H1 (cell line): ENCODE measurements at regions not wholly inside any gene's neighbourhood (a gene's known extent, or its start where the extent isn't known, plus 50 kb on each side); places are given as distances from the start of the nearest gene placed in this dataset.
"Not testable (repeated sequence)": the region's sequence is repeated elsewhere in the genome, so short reads cannot be mapped to it uniquely, and the experiment has no call there.

Experiments
- CEBPB ChIP-seq: IDR thresholded peaks from 2 replicates; pipeline ENCODE4 v1.6.1; 2012; ENCODE audit warnings: low read depth, low read length
- EGR1 ChIP-seq: IDR thresholded peaks from 2 replicates; pipeline ENCODE4 v1.6.1; 2011; ENCODE audit warnings: low read depth, low read length, borderline replicate concordance
- JUN ChIP-seq: IDR thresholded peaks from 2 replicates; pipeline ENCODE4 v1.6.1; 2011; ENCODE audit warnings: low read depth, mild to moderate bottlenecking, improper control_type of control experiment, low read length
- NRF1 ChIP-seq: IDR thresholded peaks from 2 replicates; pipeline ENCODE4 v1.6.1; 2011; ENCODE audit warnings: mild to moderate bottlenecking, low read depth, low read length, improper control_type of control experiment
- POLR2A ChIP-seq, 2 experiments: IDR thresholded peaks; 1 replicate in 1 of 2; 2 replicates in 1 of 2; pipeline ENCODE4 v1.6.1; 2011; ENCODE audit warnings: low read depth in 2 of 2, low read length in 2 of 2, mild to moderate bottlenecking in 2 of 2; ENCODE audit errors: control extremely low read depth in 1 of 2
- POLR2AphosphoS5 ChIP-seq: IDR thresholded peaks from 2 replicates; pipeline ENCODE4 v1.6.1; 2011; ENCODE audit warnings: low read depth, low read length
- RAD21 ChIP-seq, 2 experiments: IDR thresholded peaks in 1 of 2; conservative IDR thresholded peaks in 1 of 2; 2 replicates each; pipeline ENCODE4 v1.6.1; 2011; ENCODE audit warnings: low read depth in 2 of 2, low read length in 2 of 2, improper control_type of control experiment in 1 of 2, inconsistent platforms in 1 of 2, mild to moderate bottlenecking in 1 of 2, moderate library complexity in 1 of 2
- SUZ12 ChIP-seq: fragments of 200-600 bp; sonication (generic); IDR thresholded peaks from 2 replicates; pipeline ENCODE4 v1.6.1; 2012; ENCODE audit warnings: mild to moderate bottlenecking, inconsistent platforms, low read length, moderate library complexity, mixed read lengths
- TEAD4 ChIP-seq: IDR thresholded peaks from 2 replicates; pipeline ENCODE4 v1.6.1; 2012; ENCODE audit warnings: low read depth, low read length, inconsistent platforms, mixed read lengths
- ZNF274 ChIP-seq: IDR thresholded peaks from 2 replicates; pipeline ENCODE4 v1.7.0; 2012; ENCODE audit warnings: low read length, borderline replicate concordance; ENCODE audit errors: extremely low read depth
- TF ChIP-seq, protein P1 (sequence below), 3 experiments: IDR thresholded peaks; 1 replicate in 2 of 3; 2 replicates in 1 of 3; pipeline versions ENCODE4 v1.5.1 to v1.6.1; 2011; ENCODE audit warnings: low read length in 3 of 3, mild to moderate bottlenecking in 3 of 3, inconsistent platforms in 2 of 3, low read depth in 1 of 3, moderate library complexity in 1 of 3; ENCODE audit not compliant: insufficient read depth in 1 of 3; ENCODE audit errors: control extremely low read depth in 1 of 3
- TF ChIP-seq, protein P2 (sequence below): IDR thresholded peaks from 2 replicates; pipeline ENCODE4 v1.6.1; 2012; ENCODE audit warnings: inconsistent platforms

DNA sequence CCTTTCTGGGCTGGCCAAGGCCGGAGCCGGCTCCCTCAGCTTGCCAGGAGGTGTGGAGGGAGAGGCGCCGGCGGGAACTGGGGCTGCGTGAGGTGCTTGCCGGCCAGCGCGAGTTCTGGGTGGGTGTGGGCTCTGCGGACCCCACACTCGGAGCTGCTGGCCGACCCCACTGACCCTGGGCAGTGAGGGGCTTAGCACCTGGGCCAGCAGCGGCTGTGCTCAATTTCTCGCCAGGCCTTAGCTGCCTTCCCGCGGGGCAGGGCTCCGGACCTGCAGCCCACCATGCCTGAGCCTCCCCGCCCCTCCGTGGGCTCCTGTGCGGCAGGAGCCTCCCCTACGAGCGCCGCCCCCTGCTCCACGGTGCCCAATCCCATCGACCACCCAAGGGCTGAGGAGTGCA is 103.4 kb upstream of the JCAD start:
- not testable (repeated sequence) for TF ChIP-seq SUZ12; RAD21 (IDR thresholded peaks at IDR 0.05 in 1 of 2, conservative IDR thresholded peaks at IDR 0.05 in 1 of 2; ENCODE audit: low read depth in 2 of 2, low read length in 2 of 2); POLR2A (IDR thresholded peaks at IDR 0.05; ENCODE audit: control extremely low read depth in 1 of 2, low read depth in 2 of 2, low read length in 2 of 2); TEAD4; POLR2AphosphoS5; JUN; ZNF274; NRF1; CEBPB; EGR1
- TF ChIP-seq, protein P1, sequence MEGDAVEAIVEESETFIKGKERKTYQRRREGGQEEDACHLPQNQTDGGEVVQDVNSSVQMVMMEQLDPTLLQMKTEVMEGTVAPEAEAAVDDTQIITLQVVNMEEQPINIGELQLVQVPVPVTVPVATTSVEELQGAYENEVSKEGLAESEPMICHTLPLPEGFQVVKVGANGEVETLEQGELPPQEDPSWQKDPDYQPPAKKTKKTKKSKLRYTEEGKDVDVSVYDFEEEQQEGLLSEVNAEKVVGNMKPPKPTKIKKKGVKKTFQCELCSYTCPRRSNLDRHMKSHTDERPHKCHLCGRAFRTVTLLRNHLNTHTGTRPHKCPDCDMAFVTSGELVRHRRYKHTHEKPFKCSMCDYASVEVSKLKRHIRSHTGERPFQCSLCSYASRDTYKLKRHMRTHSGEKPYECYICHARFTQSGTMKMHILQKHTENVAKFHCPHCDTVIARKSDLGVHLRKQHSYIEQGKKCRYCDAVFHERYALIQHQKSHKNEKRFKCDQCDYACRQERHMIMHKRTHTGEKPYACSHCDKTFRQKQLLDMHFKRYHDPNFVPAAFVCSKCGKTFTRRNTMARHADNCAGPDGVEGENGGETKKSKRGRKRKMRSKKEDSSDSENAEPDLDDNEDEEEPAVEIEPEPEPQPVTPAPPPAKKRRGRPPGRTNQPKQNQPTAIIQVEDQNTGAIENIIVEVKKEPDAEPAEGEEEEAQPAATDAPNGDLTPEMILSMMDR (IDR thresholded peaks at IDR 0.05; ENCODE audit: control extremely low read depth in 1 of 3, insufficient read depth in 1 of 3, low read depth in 1 of 3, low read length in 3 of 3): not testable (repeated sequence)
- TF ChIP-seq, protein P2, sequence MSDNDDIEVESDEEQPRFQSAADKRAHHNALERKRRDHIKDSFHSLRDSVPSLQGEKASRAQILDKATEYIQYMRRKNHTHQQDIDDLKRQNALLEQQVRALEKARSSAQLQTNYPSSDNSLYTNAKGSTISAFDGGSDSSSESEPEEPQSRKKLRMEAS: not testable (repeated sequence)
